ENCODE measurements at regions not wholly inside any gene's neighbourhood (a gene's known extent, or its start where the extent isn't known, plus 50 kb on each side); places are given as distances from the start of the nearest gene placed in this dataset.

DNA sequence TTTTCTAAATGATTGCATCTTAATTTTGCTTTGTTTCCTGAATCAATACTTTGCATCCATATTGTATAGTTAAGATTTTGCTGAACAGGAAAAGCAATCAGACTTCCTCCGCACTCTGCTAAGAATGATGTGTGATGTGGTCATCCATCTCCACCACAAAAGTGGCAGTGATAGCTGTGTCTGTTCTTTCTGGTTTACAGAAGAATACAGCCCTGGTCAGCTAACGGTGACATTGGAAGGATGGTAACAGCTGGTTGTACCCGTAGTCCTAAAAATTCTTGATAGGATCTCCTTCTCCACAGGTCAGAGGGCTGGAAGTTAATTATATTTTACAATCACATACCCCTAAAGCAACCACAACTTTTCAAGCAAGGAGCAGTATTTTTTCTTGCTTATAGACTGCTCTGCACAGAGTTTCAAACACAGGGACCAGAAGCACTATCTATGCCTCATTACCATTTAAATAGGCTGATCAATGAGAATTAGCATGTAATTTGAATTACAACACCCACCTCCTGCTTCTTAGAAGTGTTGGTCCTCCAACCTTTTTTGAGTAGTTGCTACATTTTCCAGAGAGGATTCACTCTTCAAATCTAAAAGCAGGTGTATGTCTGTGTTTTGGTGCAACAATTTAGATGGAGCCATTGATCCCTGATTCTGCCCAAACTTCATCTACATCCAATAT lies 1191.9 kb upstream of the NUDT12 start:
- no peak for DNase-seq

DNA sequence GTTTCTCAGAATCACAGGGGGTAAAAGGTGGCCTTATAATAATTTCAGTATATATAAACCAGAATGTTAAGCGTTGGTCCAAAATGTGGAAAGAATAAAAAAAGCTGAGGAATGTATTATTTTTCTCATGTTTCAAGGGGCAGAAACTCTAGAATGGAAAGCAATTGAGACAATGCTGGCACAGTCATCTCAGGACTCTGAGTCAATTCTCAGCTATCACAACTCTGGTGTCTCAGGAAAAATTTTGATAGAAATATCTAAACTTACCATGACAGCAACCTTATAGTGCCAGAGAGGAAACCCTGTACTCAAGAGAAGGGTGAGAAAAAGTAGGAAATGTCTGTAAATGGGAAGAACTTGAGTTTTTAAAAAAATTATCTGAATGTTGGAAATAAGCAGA lies 1189.4 kb upstream of the NUDT12 start:
- no peak for DNase-seq

DNA sequence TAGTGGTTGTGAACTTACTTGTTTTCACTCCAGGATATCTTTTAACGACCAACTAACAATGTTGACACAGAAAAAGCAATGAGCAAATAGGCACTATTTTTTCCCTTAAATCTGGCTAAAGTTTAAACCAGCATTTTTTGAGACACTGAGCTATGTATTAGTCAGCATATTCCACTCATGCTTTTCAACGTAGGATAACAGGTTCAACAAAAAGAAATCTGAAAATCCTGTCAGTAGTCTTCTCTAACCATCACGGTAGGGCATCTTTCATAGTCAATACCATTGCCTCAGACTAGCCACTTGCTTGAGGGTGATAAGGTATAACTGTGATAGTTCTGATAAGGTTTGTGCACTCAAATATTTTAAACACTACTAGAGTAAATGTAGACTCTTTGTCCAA lies 1177.3 kb upstream of the NUDT12 start:
- DNase-seq, result no peak

DNA sequence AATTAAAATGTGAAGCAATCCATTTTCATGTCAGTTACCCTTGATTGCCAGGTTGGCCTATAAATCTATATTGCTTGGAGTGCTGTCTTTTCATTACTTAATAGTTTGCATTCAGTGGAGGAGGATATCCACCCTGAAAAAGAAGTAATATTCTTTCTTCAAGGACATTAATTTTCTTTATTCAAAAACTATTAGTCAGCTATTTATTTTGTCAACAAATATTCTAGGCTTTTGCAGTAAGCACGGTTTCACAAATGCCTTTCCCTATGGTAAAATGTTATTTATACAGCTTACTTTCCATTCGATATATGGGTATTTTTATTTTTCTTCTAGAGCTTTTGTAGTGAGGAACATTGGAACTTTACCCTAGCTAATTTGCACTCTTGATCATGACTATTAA lies 1176.9 kb upstream of the NUDT12 start:
- no peak for DNase-seq

DNA sequence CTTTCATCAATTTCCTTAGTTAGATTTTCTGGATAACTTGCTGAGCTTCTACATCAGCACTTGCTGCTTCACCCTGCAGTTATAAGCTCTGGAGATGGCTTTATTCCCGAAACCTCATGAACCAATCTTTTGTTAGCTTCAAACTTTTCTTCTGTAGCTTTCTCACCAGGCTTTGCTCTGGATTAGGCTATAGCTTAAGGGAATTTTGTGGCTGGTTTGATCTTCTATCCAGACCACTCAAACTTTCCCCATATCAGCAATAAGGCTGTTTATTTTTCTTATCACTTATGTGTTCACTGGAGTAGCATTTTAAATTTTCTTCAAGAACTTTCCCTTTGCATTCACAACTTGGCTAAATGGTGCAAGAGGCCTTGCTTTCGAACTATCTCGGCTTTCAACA lies 1173.5 kb upstream of the NUDT12 start:
- no peak for DNase-seq

DNA sequence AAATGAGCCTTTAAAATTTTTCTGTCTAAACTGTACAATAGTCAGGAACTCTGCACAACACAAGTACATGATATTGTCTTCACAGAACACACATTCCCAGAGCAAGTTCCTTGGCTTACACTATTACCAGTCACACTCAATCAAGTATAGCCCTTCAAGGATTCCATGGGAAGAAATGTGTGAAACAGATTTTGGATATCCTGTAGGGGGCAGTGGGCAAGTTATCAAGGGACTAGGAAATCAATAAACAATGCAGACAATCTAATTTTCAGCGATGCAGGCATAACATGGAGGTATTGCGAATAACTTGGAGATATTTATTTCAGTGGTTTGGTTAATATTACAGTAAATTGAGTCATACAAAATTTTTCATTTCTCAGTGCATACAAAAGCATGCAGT lies 1171.5 kb upstream of the NUDT12 start:
- no peak for DNase-seq

DNA sequence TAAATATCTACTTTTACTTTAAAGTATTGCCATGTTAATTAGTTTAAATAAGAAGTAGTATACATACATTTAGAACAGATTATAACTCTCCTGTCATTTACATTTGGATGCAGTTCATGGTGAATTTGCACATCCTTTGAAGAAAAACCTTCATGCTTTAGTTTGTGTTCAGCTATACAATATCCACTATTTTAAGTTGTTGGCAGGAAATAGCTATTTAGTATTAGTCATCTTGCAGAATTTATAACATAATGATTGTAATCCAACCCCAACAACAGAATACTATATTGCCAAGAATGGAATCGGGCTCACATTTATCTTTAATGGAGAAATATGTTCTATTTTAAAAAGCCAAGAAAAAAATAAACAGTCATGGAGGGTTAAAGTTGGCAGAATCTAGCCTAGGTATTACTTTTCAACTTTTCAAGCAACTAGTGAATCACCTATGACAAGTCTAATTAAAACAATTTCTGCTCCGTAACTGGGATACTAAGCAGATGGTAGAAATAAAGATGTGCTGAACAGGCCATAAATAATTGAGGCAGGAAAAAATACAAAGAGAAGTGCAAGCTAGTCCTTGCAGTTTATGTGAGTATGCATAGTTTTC lies 1170.6 kb upstream of the NUDT12 start:
- DNase-seq, result peak in 1 of 3 donors; percentile 33

DNA sequence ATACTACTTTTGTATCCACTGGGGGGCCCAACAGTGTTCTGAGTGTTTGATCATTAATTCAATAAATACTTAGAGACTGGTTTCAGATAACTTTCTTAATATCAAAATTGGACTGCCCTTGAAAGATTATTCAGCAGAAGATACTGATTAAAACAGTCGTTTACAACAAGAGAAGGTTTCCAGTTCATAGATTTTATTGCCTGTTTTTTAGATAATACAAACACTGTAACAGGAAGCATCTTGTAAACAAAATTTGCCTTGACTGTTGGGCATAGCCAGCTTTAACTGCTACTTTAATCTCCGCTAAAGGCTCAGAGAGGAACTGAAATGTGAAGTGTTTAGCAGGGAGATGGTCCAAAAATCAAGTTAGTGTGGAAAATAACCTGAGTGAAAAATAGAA lies 1168.7 kb upstream of the NUDT12 start:
- DNase-seq, result no peak

DNA sequence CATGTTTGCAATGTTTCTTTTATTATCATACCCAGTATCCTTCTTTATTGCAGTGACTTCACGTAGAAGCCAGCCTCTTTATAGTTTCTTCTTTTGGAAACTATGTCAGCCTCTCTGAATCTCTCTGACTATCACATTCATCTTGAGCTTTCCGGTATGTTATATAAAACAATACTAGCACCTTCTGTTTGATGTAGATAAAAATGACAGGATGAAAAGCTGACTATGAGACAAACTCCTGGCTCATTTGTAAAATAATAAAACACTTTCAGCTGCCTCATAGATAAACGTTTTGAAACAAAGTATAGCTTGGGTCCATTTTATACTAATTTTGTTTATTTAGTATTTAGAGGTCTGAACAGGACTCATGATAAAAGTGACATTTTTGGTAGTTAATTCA lies 1145.4 kb upstream of the NUDT12 start:
- DNase-seq, result no peak

DNA sequence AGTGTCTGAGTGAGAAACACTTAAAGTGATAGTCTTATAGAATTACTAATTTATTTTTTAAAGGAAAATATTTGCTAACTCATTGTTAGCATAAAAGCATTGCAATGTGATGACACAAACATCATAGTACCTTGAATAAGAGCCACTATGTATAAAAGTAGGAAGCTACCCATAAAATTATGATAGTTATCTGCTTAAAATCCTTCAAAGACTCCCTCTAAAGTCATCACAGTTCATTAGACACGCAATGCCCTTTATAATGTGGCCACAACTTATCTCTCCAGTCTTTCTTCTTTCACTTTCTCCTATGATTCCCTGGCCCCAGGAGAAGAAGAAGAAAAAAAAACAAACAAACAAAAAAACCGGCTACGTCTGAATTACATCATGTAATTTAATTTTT lies 1144.0 kb upstream of the NUDT12 start:
- no peak for DNase-seq

DNA sequence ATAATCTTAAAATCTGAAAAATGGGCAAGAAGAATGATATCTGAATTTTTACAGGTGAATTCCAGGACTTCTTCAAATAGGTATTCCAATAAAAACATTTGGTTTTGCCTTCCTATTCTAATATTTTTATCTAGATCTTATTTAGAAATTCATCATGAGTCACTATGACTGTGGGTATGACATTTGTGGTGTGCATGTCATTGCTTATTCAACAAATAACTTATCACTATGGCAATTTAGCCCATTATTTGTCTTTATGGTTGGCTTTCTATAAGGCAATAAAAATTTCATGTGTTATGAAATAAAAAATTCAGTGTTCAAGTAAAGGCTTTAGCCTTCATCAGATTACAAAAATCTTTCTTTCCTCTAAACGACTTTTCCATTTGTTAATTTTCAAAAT lies 1139.6 kb upstream of the NUDT12 start:
- no peak for DNase-seq

DNA sequence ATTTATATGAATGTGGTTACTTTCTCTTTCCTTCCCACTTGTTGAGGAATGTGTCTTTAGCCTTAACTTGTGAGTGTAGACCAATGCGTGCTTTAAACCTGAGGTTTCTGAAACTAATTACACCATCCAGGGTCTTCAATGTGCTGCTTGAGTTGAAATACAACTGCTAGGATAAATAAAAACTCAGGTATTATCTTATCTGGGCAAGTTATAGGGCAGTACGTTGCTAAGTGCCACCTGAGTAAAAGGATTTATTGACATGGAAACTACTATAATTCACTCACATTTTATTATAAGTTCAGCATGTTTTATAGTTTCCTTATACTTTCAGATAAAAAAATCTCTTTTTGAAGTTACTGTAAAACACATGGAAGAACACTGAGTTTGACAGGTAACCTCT lies 1136.8 kb upstream of the NUDT12 start:
- DNase-seq, result no peak

DNA sequence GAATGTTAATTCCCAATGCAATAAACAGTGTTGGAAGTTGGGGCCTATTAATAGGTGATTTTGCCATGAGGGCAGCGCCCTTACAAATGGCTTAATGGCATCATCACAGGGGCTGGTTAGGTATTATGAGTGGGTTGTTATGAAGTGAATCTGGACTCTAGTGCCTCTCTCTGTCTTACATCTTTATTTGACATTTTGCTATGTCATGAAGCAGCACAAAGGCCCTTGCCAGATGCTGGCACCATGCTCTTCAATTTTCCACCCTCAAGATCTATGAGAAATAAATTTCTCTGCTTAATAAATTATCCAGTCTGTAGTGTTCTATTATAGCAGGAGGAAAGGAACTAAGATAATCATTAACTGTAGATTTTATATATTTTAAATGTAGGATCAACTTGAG lies 1098.7 kb upstream of the NUDT12 start:
- DNase-seq, result no peak

DNA sequence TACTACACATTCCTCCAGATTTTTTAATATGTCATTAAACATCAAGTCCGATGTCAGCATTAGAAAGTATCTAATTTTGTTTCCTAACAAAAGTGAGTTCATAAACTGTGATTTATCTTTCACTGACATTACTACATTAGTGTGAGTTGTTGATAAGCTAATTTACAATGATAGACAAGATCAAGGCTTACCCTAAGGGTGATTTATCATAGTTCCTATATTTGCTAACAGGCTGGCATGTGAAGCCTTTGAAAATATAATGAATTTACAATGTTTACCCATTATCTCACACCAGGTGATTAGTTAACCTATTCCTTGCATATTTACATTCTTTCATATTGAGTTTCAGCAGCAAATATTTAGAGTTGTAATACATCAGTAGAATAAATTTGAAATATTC lies 1096.9 kb upstream of the NUDT12 start:
- no peak for DNase-seq

DNA sequence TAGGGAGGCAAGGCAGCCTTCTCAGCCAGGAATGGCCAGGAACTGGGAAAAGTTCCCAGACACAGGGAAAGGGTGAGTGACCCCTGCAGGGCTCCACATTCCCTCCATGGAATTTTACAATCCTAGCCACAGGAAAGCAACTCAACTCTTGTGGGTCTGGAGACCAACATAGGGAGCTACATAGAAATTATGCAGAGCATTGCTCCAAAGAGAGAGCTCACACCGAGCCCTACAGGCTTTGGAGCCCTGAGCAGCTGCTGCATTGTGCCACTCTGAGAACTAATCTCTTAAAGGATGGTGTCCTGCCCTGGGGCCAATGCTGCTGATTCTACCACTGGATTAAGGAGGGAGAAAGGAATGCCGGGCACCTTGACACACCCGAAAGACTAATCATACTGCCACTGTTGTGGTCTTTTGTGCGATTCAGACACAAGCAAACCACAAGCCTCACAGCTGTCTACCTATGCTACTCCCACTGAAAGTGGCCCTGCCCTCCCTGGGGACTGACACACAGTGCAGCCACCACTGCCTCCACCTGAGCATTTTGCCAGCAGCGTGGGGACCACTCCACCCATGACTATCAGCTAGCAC lies 1089.8 kb upstream of the NUDT12 start:
- no peak for DNase-seq

DNA sequence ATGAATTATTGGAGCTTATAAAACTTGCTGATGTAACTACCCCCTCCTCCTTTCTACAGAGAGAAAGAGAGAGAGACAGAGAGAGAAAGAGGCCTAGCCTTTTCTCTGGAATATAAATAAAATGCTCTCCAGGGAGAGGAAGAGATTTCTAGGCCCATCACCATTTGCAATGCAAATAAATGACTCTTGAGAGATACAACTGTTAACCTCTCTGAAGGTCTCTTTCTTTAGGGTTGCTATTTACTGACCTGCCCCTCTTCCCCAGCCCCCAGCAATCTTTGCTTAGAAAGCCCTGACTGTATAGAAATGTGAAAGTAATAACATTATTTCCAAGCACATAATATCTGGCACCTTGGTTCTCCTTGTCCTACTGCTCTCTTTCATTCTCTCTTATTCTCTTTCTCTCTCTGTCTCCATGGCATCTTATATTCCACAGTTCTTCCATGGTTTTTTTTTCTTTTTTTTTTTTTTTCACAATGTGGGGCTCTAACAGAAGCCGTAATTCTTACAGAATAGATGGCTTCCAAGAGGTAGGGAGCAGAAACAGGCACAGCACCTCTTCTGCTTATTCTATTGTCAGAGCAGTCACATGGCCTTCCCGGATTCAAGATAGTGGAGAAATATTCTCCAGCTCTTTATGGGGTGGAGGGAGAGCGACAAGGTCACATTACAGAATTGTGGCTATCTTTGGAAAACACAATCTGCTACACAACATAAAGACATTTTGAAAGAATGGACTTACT lies 1087.9 kb upstream of the NUDT12 start:
- no peak for DNase-seq

DNA sequence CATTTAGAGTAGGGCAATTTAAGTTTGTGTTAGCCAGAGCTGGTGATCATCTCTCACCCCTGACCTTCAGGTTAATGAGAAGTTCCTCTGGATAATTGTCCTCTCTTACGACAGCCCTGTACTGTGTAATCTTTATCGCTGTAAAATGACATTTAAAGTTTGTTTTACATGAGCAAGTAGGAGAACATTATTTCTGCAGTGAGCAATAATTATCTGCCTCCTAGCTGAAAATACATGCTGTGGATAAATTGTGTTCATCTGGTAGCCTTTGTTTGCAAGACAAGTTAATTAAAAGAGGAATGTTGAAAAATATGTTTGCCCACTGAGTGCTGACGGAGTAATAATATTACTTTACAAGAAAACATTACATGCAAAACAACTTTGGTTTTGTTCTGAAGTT lies 1083.8 kb upstream of the NUDT12 start:
- no peak for DNase-seq

DNA sequence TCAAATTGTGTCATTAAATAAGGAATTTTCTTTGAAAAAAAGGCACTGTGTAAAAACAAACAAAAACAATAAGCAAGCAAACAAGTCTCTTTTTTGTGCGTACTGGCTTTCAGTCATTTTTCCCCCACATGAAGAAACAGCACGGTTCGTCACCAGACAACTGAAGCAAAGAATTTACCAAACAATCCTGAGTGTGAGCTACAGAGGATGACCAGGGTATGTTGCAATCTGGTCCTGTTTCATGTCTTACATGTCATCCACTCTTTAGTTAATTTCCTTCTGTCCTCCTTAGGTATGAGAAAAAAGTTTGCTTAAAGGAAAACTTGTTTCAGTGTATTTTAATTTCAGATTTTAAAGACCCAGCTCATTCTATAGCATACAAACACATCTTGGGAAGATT lies 1080.7 kb upstream of the NUDT12 start:
- no peak for DNase-seq

DNA sequence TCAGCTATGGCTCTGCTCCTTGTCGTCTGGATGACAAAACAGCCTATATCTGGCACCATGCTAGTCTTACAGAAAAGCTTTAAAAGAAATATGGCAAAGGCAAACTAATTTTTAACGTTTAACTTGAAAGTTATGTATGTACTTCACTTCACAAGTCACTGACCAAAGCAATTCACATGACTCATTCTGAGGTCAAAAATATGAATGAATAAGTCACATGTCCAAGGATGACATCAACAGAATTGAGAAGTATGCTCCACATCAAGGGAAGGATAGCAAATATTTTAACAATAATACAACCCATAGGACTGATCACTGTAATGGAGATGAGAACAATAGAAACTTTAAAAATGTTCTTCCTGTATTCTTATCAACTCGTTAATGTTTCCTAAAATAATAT lies 1072.6 kb upstream of the NUDT12 start:
- peak in 1 of 3 donors; percentile 2 for DNase-seq

DNA sequence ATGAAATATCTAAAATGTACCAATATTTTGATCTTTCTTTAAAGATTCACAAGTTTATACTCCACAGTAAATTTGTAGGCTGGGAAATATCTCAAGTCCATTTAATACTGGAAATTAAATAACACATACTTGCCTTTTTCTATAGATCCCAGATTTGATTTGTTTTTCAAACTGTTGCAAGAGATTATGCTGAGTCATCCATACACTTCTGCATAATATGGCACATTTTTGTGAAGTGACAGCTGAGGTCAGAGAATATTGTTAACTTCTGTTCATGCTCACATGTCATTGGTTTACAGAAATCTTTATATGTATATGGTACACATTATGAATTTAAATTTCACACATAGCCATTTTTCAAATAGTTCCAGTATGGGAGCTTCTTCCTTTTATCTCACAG lies 1066.3 kb upstream of the NUDT12 start:
- peak in 1 of 3 donors; percentile 4 for DNase-seq

DNA sequence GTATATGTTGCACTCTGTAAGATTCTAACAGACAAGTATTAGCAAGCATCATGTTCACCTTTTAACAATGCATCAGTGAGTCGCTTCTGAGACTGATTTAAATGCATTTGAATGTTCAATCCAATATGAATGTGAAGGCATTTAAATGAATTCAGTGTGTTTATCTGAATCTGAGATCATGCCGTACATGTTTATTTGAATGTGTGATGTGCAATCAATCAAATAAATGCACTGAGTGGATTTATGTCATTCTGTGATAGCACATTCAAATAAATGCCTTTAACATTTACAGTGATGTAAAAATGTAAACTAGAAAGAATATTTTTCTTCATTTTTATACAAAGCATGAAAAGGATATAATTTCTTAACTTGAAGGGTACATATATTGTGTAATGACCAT lies 1063.5 kb upstream of the NUDT12 start:
- DNase-seq, result no peak

DNA sequence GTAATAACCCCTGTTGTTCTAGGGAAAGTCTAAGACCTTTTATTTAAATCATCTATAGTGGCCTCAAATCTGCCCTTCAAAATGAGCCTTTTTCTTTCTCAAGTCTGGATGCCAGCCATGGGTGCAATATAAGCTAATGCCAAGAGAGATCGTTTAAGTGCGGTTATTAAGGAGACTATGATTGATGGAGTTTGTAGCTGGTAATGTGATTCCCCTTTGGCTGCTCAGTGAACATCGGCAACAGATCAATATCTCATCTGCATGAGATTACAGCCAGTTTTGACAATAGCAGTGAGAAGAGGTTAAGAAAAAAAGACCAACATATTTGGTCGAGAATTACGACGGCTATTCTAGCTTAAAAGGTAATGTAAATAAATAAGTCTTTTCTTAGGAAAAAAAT lies 1049.4 kb upstream of the NUDT12 start:
- DNase-seq, result no peak

DNA sequence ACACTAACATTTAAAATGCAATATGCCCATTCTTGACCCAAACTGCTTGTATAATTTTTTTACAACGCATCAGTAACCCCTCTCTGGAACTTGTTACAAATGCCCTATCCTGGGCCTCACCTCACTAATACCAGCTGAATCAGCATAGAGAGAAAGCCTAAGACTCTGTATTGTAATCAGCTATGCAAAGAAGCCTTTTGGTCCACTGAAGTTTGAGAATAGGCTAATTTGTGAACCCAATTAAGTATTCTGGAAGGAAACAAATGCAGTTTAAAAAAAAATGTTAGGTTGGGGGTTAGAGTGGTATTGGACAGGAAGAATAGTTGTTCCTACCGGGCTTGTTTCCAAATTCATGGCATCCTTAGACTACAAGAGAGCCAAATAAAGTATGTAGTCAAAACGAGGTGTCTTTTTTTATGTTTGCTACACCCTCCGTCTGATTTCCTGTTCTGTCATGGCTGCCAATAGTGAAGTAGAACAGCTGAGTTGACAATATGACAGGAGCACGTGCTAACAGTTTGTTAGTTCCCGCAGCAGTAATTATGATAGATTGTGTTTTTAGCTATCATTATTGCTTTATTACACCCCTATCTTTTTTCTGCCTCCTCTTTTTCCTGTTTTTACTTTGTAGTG lies 1048.7 kb upstream of the NUDT12 start:
- peak in 1 of 3 donors; percentile 5 for DNase-seq
